Mesendoderm (in vitro differentiated cells): ENCODE measurements at regions not wholly inside any gene's neighbourhood (a gene's known extent, or its start where the extent isn't known, plus 50 kb on each side); places are given as distances from the start of the nearest gene placed in this dataset.

Source experiments
- DNase-seq: peaks from one replicate; pipeline ENCODE4 v3.0.0; 2013
- H2AK5ac ChIP-seq: 2 replicates; pipeline ENCODE4 v1.6.1; 2013; ENCODE audit warnings: low read length, inconsistent platforms
- H2BK120ac ChIP-seq: 2 replicates; pipeline ENCODE4 v1.6.1; 2013; ENCODE audit warnings: low read depth, mild to moderate bottlenecking, low read length, moderate library complexity, mixed read lengths
- H2BK15ac ChIP-seq: replicated peaks from 2 replicates; pipeline ENCODE4 v1.6.1; 2013; ENCODE audit warnings: low read depth, mild to moderate bottlenecking, moderate library complexity
- H2BK5ac ChIP-seq: 2 replicates; pipeline ENCODE4 v1.6.1; 2013; ENCODE audit warnings: low read length, inconsistent platforms
- H3K18ac ChIP-seq: 2 replicates; pipeline ENCODE4 v1.6.1; 2013; ENCODE audit warnings: mild to moderate bottlenecking, low read length, mixed read lengths
- H3K23ac ChIP-seq: one replicate; pipeline ENCODE4 v1.6.1; 2013; ENCODE audit warnings: low read length
- H3K27ac ChIP-seq: 2 replicates; pipeline ENCODE4 v1.5.1; 2013; ENCODE audit warnings: low read depth, mild to moderate bottlenecking, inconsistent platforms, low read length, moderate library complexity
- H3K27me3 ChIP-seq: 2 replicates; pipeline ENCODE4 v1.6.1; 2013; ENCODE audit warnings: low read length, control low read depth, mild to moderate bottlenecking, inconsistent platforms; ENCODE audit not compliant: insufficient read depth, poor library complexity
- H3K36me3 ChIP-seq: 2 replicates; pipeline ENCODE4 v1.6.1; 2013; ENCODE audit warnings: low read length, inconsistent platforms; ENCODE audit not compliant: control insufficient read depth, insufficient read depth
- H3K4ac ChIP-seq: one replicate; pipeline ENCODE4 v1.6.1; 2013; ENCODE audit warnings: low read depth, mild to moderate bottlenecking, low read length, moderate library complexity
- H3K4me1 ChIP-seq: 2 replicates; pipeline ENCODE4 v1.6.1; 2013; ENCODE audit warnings: low read depth, low read length, inconsistent platforms; ENCODE audit not compliant: control insufficient read depth
- H3K4me2 ChIP-seq: 2 replicates; pipeline ENCODE4 v1.6.1; 2013; ENCODE audit warnings: low read length
- H3K4me3 ChIP-seq: 2 replicates; pipeline ENCODE4 v1.5.1; 2013; ENCODE audit warnings: mild to moderate bottlenecking, low read length
- H3K56ac ChIP-seq: one replicate; pipeline ENCODE4 v1.6.1; 2013; ENCODE audit warnings: low read length
- H3K79me1 ChIP-seq: 2 replicates; pipeline ENCODE4 v1.6.1; 2013; ENCODE audit warnings: low read length, inconsistent platforms
- H3K79me2 ChIP-seq: 2 replicates; pipeline ENCODE4 v1.6.1; 2013; ENCODE audit warnings: mild to moderate bottlenecking, low read length; ENCODE audit not compliant: control insufficient read depth, insufficient read depth
- H3K9ac ChIP-seq: 2 replicates; pipeline ENCODE4 v1.6.1; 2013; ENCODE audit warnings: low read length, inconsistent platforms
- H4K5ac ChIP-seq: one replicate; pipeline ENCODE4 v1.6.1; 2013; ENCODE audit warnings: low read length
- H4K8ac ChIP-seq: one replicate; pipeline ENCODE4 v1.6.1; 2013; ENCODE audit warnings: low read depth, mild to moderate bottlenecking, control low read depth, low read length, moderate library complexity
- WGBS: extraction: QIAGEN DNeasy Blood & Tissue Kit; methylation state at CpG from one replicate; pipeline ENCODE4 v1.1.7; 2013; ENCODE audit warnings: low lambda C conversion rate, missing lambda C conversion rate; ENCODE audit not compliant: insufficient coverage; ENCODE audit errors: extremely low coverage; 5-methylcytosine and 5-hydroxymethylcytosine counted together

DNA sequence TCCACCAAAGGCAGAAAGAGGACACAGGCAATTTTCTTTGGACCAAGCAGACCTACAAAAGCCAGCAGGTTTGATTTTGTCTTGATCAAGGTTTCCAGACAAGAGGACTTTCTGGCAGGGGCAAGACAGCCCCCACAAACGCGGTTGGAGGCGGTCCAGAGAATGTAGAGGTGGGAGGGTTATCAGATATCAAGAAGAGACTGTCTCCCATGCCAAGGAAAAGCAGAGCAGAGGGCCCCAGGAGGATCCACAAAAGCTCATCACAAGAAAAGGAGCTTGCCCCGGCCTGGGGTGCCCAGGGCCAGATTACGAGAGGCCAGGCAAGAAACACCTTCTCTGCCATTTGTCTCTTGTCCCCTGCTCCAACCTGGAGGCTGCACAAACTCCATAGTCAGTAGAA lies 538.9 kb downstream of the BNC2 start:
- Histone ChIP-seq H2BK5ac (no peak overlapping the region), H2AK5ac (no peak overlapping the region), H2BK15ac (no peak overlapping the region), H3K4me2 (no peak overlapping the region), H3K79me1 (no peaks in the 10 kb centered on the region), H3K27ac (no peak overlapping the region), H3K56ac (no peak overlapping the region), H3K9ac (no peak overlapping the region), H3K23ac (no peak overlapping the region), H3K4me3 (no peak overlapping the region), H3K79me2 (no peaks in the 10 kb centered on the region), H3K4ac (no peak overlapping the region), H4K5ac (no peak overlapping the region), H2BK120ac (no peak overlapping the region), H4K8ac (no peak overlapping the region), H3K18ac (no peak overlapping the region), H3K36me3 (no peaks in the 10 kb centered on the region), H3K4me1 (no peaks in the 10 kb centered on the region), H3K27me3 (no peaks in the 10 kb centered on the region)
- DNase-seq = no peak
- WGBS = no CpG with 5 or more reads among the region's 5 CpGs

GRCh38 chr9:16333691-16334090 lies 536.8 kb downstream of the BNC2 start:
- Histone ChIP-seq H4K5ac (no peak overlapping the region), H2BK15ac (no peak overlapping the region), H4K8ac (no peak overlapping the region), H3K9ac (no peak overlapping the region), H3K79me1 (no peaks in the 10 kb centered on the region), H3K4me3 (no peak overlapping the region), H3K56ac (no peak overlapping the region), H2BK120ac (no peak overlapping the region), H2BK5ac (no peak overlapping the region), H3K4ac (no peak overlapping the region), H3K4me1 (no peaks in the 10 kb centered on the region), H3K79me2 (no peaks in the 10 kb centered on the region), H3K27me3 (no peaks in the 10 kb centered on the region), H3K4me2 (no peak overlapping the region), H3K27ac (no peak overlapping the region), H2AK5ac (no peak overlapping the region), H3K36me3 (no peaks in the 10 kb centered on the region), H3K23ac (no peak overlapping the region), H3K18ac (no peak overlapping the region)
- no CpG with 5 or more reads among the region's 7 CpGs for WGBS
- DNase-seq = no peak

GRCh38 chr9:16335788-16336580 lies 534.5 kb downstream of the BNC2 start:
- no peak overlapping the region for H3K4me2 ChIP-seq
- no peaks in the 10 kb centered on the region for H3K79me2 ChIP-seq
- no peak overlapping the region for H3K4me3 ChIP-seq
- H2BK120ac ChIP-seq = no peak overlapping the region
- no peak overlapping the region for H3K27ac ChIP-seq
- H2BK15ac ChIP-seq = no peak overlapping the region
- no peak overlapping the region for H3K4ac ChIP-seq
- DNase-seq = no peak
- H3K9ac ChIP-seq = no peak overlapping the region
- H4K8ac ChIP-seq = no peak overlapping the region
- H3K27me3 ChIP-seq = no peaks in the 10 kb centered on the region
- H2BK5ac ChIP-seq = no peak overlapping the region
- no CpG with 5 or more reads among the region's 7 CpGs for WGBS
- H4K5ac ChIP-seq = no peak overlapping the region
- no peaks in the 10 kb centered on the region for H3K79me1 ChIP-seq
- no peaks in the 10 kb centered on the region for H3K4me1 ChIP-seq
- H3K23ac ChIP-seq = no peak overlapping the region
- H3K18ac ChIP-seq = no peak overlapping the region
- H3K36me3 ChIP-seq = no peaks in the 10 kb centered on the region
- H3K56ac ChIP-seq = no peak overlapping the region
- no peak overlapping the region for H2AK5ac ChIP-seq

- Histone ChIP-seq H3K36me3 (no peaks in the 10 kb centered on the region), H2BK120ac (no peak overlapping the region), H2AK5ac (no peak overlapping the region), H3K27me3 (no peaks in the 10 kb centered on the region), H3K56ac (no peak overlapping the region), H2BK15ac (no peak overlapping the region), H3K79me2 (no peaks in the 10 kb centered on the region), H2BK5ac (no peak overlapping the region), H3K4me3 (no peak overlapping the region), H3K9ac (no peak overlapping the region), H3K4me2 (no peak overlapping the region), H4K5ac (no peak overlapping the region), H3K23ac (no peak overlapping the region), H4K8ac (no peak overlapping the region), H3K4me1 (no peaks in the 10 kb centered on the region), H3K18ac (no peak overlapping the region), H3K4ac (no peak overlapping the region), H3K79me1 (no peaks in the 10 kb centered on the region), H3K27ac (no peak overlapping the region)
- DNase-seq = no peak
- WGBS = no CpG with 5 or more reads among the region's 2 CpGs
Measured at GRCh38 chr9:16336833-16337232, 533.6 kb downstream of the BNC2 start.

- Histone ChIP-seq H2BK120ac (no peak overlapping the region), H3K18ac (no peak overlapping the region), H3K56ac (no peak overlapping the region), H3K79me1 (no peaks in the 10 kb centered on the region), H3K23ac (no peak overlapping the region), H2AK5ac (no peak overlapping the region), H4K8ac (no peak overlapping the region), H3K27me3 (no peaks in the 10 kb centered on the region), H3K4me1 (no peaks in the 10 kb centered on the region), H4K5ac (no peak overlapping the region), H2BK5ac (no peak overlapping the region), H3K4ac (no peak overlapping the region), H3K4me2 (no peak overlapping the region), H3K27ac (no peak overlapping the region), H2BK15ac (no peak overlapping the region), H3K4me3 (no peak overlapping the region), H3K79me2 (no peaks in the 10 kb centered on the region), H3K9ac (no peak overlapping the region), H3K36me3 (no peaks in the 10 kb centered on the region)
- no peak for DNase-seq
- WGBS = no CpG with 5 or more reads among the region's 5 CpGs
Measured at GRCh38 chr9:16337322-16338029, 533.0 kb downstream of the BNC2 start.
